Left colon (tissue), 2 donors: ENCODE measurements at regions not wholly inside any gene's neighbourhood (a gene's known extent, or its start where the extent isn't known, plus 50 kb on each side); places are given as distances from the start of the nearest gene placed in this dataset.

Experiments used
- ATAC-seq: fragments of 200-7000 bp; cut with Tn5 transposase; one replicate; pipeline ENCODE4 v1.9.1; 2020; ENCODE audit warnings: mild to moderate bottlenecking, moderate library complexity
- DNase-seq, 2 donors: peaks; one replicate each; pipeline ENCODE4 v3.0.0-alpha.2; 2020
- intact Hi-C, 2 donors: fragments of 100-400 bp; cut with DNase I in 1 of 2; cut with micrococcal nuclease in 1 of 2; formaldehyde crosslinking; loops; one replicate each; pipeline versions ENCODE4 v1.11.2 to v1.14.0; 2022; cut with DNase I, micrococcal nuclease
- donor health status: DM: no; HTN: no; CAD: no.
- donor health status: DM: yes; HTN: yes; CAD: no.

- DNase-seq = no peak
- intact Hi-C loops = no loop called here
- no peak for ATAC-seq
These were observed 984.6 kb upstream of the NR2F2 start for GRCh38 chr15:95345867-95346266.

- intact Hi-C loops = no loop called here
- ATAC-seq (no peak), DNase-seq (no peak)
These were observed 983.6 kb upstream of the NR2F2 start for GRCh38 chr15:95346721-95347475.

GRCh38 chr15:95347837-95348236 is 982.7 kb upstream of the NR2F2 start:
- ATAC-seq (no peak), DNase-seq (no peak)
- intact Hi-C loops = no loop called here

- ATAC-seq = no peak
- intact Hi-C loops = no loop called here
- no peak for DNase-seq
These were observed 979.6 kb upstream of the NR2F2 start for GRCh38 chr15:95350908-95351307.

GRCh38 chr15:95352631-95353187 is 977.8 kb upstream of the NR2F2 start:
- ATAC-seq (no peak), DNase-seq (no peak)
- intact Hi-C loops = no loop called here

GRCh38 chr15:95353512-95353911 is 977.0 kb upstream of the NR2F2 start:
- no peak for ATAC-seq
- no peak for DNase-seq
- intact Hi-C loops = no loop called here

GRCh38 chr15:95359966-95360365 is 970.5 kb upstream of the NR2F2 start:
- DNase-seq (no peak), ATAC-seq (no peak)
- intact Hi-C loops = no loop called here

- no peak for DNase-seq
- no peak for ATAC-seq
- intact Hi-C loops = no loop called here
These were observed 968.2 kb upstream of the NR2F2 start for GRCh38 chr15:95362306-95362705.

GRCh38 chr15:95363646-95364045 is 966.9 kb upstream of the NR2F2 start:
- no peak for DNase-seq
- ATAC-seq = no peak
- intact Hi-C loops = no loop called here

- DNase-seq = no peak
- no peak for ATAC-seq
These were observed 964.9 kb upstream of the NR2F2 start for GRCh38 chr15:95365511-95366107.

GRCh38 chr15:95368191-95368590 is 962.3 kb upstream of the NR2F2 start:
- intact Hi-C loops = no loop called here
- no peak for DNase-seq
- ATAC-seq = no peak

More at GRCh38 chr15:95365511-95366107, 964.9 kb upstream of the NR2F2 start:
- intact Hi-C loops = no loop called here

- intact Hi-C loops = no loop called here
- ATAC-seq (no peak), DNase-seq (no peak)
These were observed 961.5 kb upstream of the NR2F2 start for GRCh38 chr15:95368755-95369601.

GRCh38 chr15:95370291-95370690 is 960.2 kb upstream of the NR2F2 start:
- DNase-seq (no peak), ATAC-seq (no peak)
- intact Hi-C loops = no loop called here

- DNase-seq (no peak), ATAC-seq (no peak)
- intact Hi-C loops = no loop called here
These were observed 958.8 kb upstream of the NR2F2 start for GRCh38 chr15:95371664-95372063.

- DNase-seq = no peak
- no peak for ATAC-seq
- intact Hi-C loops = no loop called here
These were observed 955.2 kb upstream of the NR2F2 start for GRCh38 chr15:95375281-95375680.

- ATAC-seq = no peak
- intact Hi-C loops = no loop called here
- no peak for DNase-seq
These were observed 953.1 kb upstream of the NR2F2 start for GRCh38 chr15:95377258-95377852.

GRCh38 chr15:95394186-95395067 is 936.1 kb upstream of the NR2F2 start:
- ATAC-seq (no peak), DNase-seq (no peak)
- intact Hi-C loops = no loop called here

- intact Hi-C loops = no loop called here
- DNase-seq (no peak), ATAC-seq (no peak)
These were observed 930.1 kb upstream of the NR2F2 start for GRCh38 chr15:95400428-95400827.
